ENCODE measurements at regions not wholly inside any gene's neighbourhood (a gene's known extent, or its start where the extent isn't known, plus 50 kb on each side); places are given as distances from the start of the nearest gene placed in this dataset.

GRCh38 chr10:43942096-43942850 is 293.6 kb upstream of the ZNF32 start:
- in situ Hi-C loops (cut with HindIII; ENCODE audit: low sequenced_read_pairs) = no loop called here
- no peak for DNase-seq (ENCODE audit: low read depth, low spot score)
- TF ChIP-seq, protein P1, sequence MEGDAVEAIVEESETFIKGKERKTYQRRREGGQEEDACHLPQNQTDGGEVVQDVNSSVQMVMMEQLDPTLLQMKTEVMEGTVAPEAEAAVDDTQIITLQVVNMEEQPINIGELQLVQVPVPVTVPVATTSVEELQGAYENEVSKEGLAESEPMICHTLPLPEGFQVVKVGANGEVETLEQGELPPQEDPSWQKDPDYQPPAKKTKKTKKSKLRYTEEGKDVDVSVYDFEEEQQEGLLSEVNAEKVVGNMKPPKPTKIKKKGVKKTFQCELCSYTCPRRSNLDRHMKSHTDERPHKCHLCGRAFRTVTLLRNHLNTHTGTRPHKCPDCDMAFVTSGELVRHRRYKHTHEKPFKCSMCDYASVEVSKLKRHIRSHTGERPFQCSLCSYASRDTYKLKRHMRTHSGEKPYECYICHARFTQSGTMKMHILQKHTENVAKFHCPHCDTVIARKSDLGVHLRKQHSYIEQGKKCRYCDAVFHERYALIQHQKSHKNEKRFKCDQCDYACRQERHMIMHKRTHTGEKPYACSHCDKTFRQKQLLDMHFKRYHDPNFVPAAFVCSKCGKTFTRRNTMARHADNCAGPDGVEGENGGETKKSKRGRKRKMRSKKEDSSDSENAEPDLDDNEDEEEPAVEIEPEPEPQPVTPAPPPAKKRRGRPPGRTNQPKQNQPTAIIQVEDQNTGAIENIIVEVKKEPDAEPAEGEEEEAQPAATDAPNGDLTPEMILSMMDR (IDR thresholded peaks at IDR 0.05; ENCODE audit: low read depth, low read length) = no peak
- H3K4me3 ChIP-seq (ENCODE audit: low read depth, low read length) = no peak overlapping the region

GRCh38 chr10:43940898-43941837 is 292.5 kb upstream of the ZNF32 start:
- DNase-seq (ENCODE audit: low read depth, low spot score) = no peak
- in situ Hi-C loops (cut with HindIII; ENCODE audit: low sequenced_read_pairs) = no loop called here
- H3K4me3 ChIP-seq (ENCODE audit: low read depth, low read length) = no peak overlapping the region
- TF ChIP-seq, protein P1 (IDR thresholded peaks at IDR 0.05; ENCODE audit: low read depth, low read length) = no peak

GRCh38 chr10:43939939-43940820 is 291.5 kb upstream of the ZNF32 start:
- TF ChIP-seq, protein P1 (IDR thresholded peaks at IDR 0.05; ENCODE audit: low read depth, low read length) = no peak
- in situ Hi-C loops (cut with HindIII; ENCODE audit: low sequenced_read_pairs) = no loop called here
- DNase-seq (ENCODE audit: low read depth, low spot score) = no peak
- no peak overlapping the region for H3K4me3 ChIP-seq (ENCODE audit: low read depth, low read length)

DNA sequence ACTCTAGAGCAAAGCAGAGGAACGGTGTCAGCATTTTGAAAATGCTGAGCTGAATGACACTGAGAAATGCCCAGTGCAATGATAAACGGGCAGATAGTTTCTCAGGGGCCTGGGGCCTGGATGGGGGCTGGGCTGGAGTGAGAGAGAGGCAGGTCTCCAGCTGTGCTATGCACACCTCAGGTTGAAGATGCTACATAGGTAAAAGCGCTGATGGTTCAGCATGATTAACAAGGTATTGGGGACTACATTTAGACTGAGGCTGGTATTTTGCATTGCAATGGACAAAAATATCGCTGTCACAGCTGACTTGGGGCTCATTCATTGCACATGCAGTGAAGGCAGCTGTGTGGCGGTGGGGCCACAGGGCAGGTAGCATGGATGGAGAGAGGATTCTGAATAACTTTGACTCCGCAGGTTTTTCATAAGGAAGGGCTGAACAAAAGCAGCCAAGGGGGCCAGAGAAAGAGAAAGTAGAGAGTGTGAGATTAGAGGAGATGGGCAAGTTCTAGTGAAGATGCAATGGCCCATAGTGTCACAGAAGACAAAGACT is 290.8 kb upstream of the ZNF32 start:
- H3K4me3 ChIP-seq (ENCODE audit: low read depth, low read length) = no peak overlapping the region
- TF ChIP-seq, protein P1 (IDR thresholded peaks at IDR 0.05; ENCODE audit: low read depth, low read length) = no peak
- in situ Hi-C loops (cut with HindIII; ENCODE audit: low sequenced_read_pairs) = no loop called here
- DNase-seq (ENCODE audit: low read depth, low spot score) = no peak

DNA sequence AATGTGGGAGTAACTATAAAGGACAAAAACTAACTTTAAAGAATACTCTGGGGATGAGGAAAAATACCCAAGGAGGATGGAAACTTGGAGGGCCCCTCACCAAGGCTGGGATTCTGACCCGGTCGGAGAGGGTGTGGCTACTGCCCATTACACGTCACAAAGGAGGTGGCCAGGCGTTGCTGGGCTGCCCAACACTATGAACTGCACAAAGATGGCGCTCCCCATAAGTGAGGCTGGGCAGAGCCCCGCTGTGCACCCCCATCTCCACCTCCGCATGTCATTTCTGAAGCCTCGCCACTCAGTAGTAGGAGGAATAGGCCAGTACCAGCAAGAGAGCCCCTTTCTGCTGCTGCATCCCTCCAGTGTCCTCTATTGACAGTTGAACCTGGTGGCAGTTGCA is 290.1 kb upstream of the ZNF32 start:
- TF ChIP-seq, protein P1 (IDR thresholded peaks at IDR 0.05; ENCODE audit: low read depth, low read length) = no peak
- no peak overlapping the region for H3K4me3 ChIP-seq (ENCODE audit: low read depth, low read length)
- no peak for DNase-seq (ENCODE audit: low read depth, low spot score)
- in situ Hi-C loops (cut with HindIII; ENCODE audit: low sequenced_read_pairs) = no loop called here
